Spleen (tissue), 11 donors: ENCODE measurements at regions not wholly inside any gene's neighbourhood (a gene's known extent, or its start where the extent isn't known, plus 50 kb on each side); places are given as distances from the start of the nearest gene placed in this dataset.

Experiments used
- DNase-seq: peaks from one replicate; pipeline ENCODE4 v3.0.0-alpha.2; 2020
- H3K27ac ChIP-seq, 8 donors: fragments of 200-600 bp; sonication (generic) in 7 of 8; 1 replicate in 4 of 8; 2 replicates in 4 of 8; pipeline versions ENCODE4 v1.5.0 to v1.8.0; 2016 to 2021; ENCODE audit warnings: inconsistent platforms in 4 of 8, mild to moderate bottlenecking in 4 of 8, moderate library complexity in 1 of 8
- H3K27me3 ChIP-seq, 7 donors: fragments of 200-600 bp; sonication (generic) in 6 of 7; replicated peaks in 1 of 7; 1 replicate in 4 of 7; 2 replicates in 3 of 7; pipeline versions ENCODE4 v1.5.0 to v1.8.0; 2016 to 2021; ENCODE audit warnings: inconsistent platforms in 3 of 7, mild to moderate bottlenecking in 1 of 7
- H3K36me3 ChIP-seq, 6 donors: fragments of 200-600 bp; sonication (generic) in 5 of 6; 1 replicate in 4 of 6; 2 replicates in 2 of 6; pipeline versions ENCODE4 v1.5.0 to v1.8.0; 2016 to 2021; ENCODE audit warnings: inconsistent platforms in 2 of 6
- H3K4me1 ChIP-seq, 6 donors: fragments of 200-600 bp; sonication (generic) in 5 of 6; 1 replicate in 3 of 6; 2 replicates in 3 of 6; pipeline versions ENCODE4 v1.5.0 to v1.8.0; 2016 to 2021; ENCODE audit warnings: inconsistent platforms in 3 of 6
- H3K4me3 ChIP-seq, 8 donors: fragments of 200-600 bp; sonication (generic) in 7 of 8; 1 replicate in 4 of 8; 2 replicates in 4 of 8; pipeline versions ENCODE4 v1.5.0 to v1.8.0; 2016 to 2021; ENCODE audit warnings: inconsistent platforms in 4 of 8, mild to moderate bottlenecking in 4 of 8, moderate library complexity in 2 of 8
- H3K9me3 ChIP-seq, 8 donors: fragments of 200-600 bp; sonication (generic) in 7 of 8; 1 replicate in 4 of 8; 2 replicates in 4 of 8; pipeline versions ENCODE4 v1.5.0 to v1.8.0; 2016 to 2021; ENCODE audit warnings: inconsistent platforms in 4 of 8
- CTCF ChIP-seq, 11 experiments: fragments of 200-600 bp in 7 of 11; fragments of 450-650 bp in 4 of 11; sonication (generic) in 4 of 11; IDR thresholded peaks in 8 of 11; conservative IDR thresholded peaks in 3 of 11; 1 replicate in 7 of 11; 2 replicates in 4 of 11; pipeline versions ENCODE4 v1.4.0 to v1.8.0; 2016 to 2021; ENCODE audit warnings: antibody characterized with exemption in 11 of 11, inconsistent platforms in 4 of 11, mild to moderate bottlenecking in 1 of 11
- POLR2A ChIP-seq, 3 donors: fragments of 450-650 bp; IDR thresholded peaks; one replicate each; pipeline ENCODE4 v1.5.1; 2017; ENCODE audit warnings: antibody characterized with exemption in 3 of 3, mild to moderate bottlenecking in 1 of 3
- POLR2AphosphoS5 ChIP-seq, 3 donors: sonication (generic); formaldehyde crosslinking; IDR thresholded peaks; one replicate each; pipeline ENCODE4 v1.5.1; 2017; ENCODE audit warnings: antibody characterized with exemption in 3 of 3
- WGBS, 5 donors: extraction: QIAGEN DNeasy Blood & Tissue Kit in 3 of 5; methylation state at CpG; one replicate each; pipeline versions ENCODE4 v1.1.5 to v1.1.7; 2013 to 2018; 5-methylcytosine and 5-hydroxymethylcytosine counted together
- intact Hi-C: fragments of 100-400 bp; cut with DNase I; formaldehyde crosslinking; loops from one replicate; pipeline ENCODE4 v1.15.0; 2023; ENCODE audit warnings: low total_unique reads
- donor health status: healthy with polysubstance abuse.
- donor health status: DM: no; HTN: no; CAD: no; lungs with moderate emphysema.
- donor health status: DM: no; HTN: no; CAD: no.
- donor health status: Bipolar disorder and iron deficiency.
- donor health status: healthy.
- donor health status: DM: no; HTN: no; CAD: no.
- donor health status: DM: yes; HTN: yes; CAD: no.

GRCh38 chr9:75712700-75713099, 177.8 kb upstream of the PCSK5 start:
- Histone ChIP-seq H3K27me3 (no peaks in the 10 kb centered on the region), H3K4me3 (no peak overlapping the region), H3K9me3 (no peaks in the 10 kb centered on the region), H3K27ac (no peak overlapping the region), H3K4me1 (no peaks in the 10 kb centered on the region), H3K36me3 (no peaks in the 10 kb centered on the region)
- no peak for TF ChIP-seq POLR2AphosphoS5 (IDR thresholded peaks at IDR 0.05)
- no peak for TF ChIP-seq CTCF (IDR thresholded peaks at IDR 0.05 in 8 of 11, conservative IDR thresholded peaks at IDR 0.05 in 3 of 11)
- no peak for TF ChIP-seq POLR2A (IDR thresholded peaks at IDR 0.05)
- DNase-seq = no peak
- intact Hi-C loops = no loop called here

- Histone ChIP-seq H3K36me3 (no peaks in the 10 kb centered on the region), H3K27ac (no peak overlapping the region), H3K4me1 (no peaks in the 10 kb centered on the region), H3K27me3 (no peaks in the 10 kb centered on the region), H3K9me3 (no peaks in the 10 kb centered on the region), H3K4me3 (no peak overlapping the region)
- no peak for DNase-seq
- TF ChIP-seq CTCF (IDR thresholded peaks at IDR 0.05 in 8 of 11, conservative IDR thresholded peaks at IDR 0.05 in 3 of 11) = no peak
- no peak for TF ChIP-seq POLR2A (IDR thresholded peaks at IDR 0.05)
- no peak for TF ChIP-seq POLR2AphosphoS5 (IDR thresholded peaks at IDR 0.05)
- intact Hi-C loops = no loop called here
- 64 to 82% (median 69%) methylated on average over 4 of the region's 4 CpGs for WGBS, 5 donors
Measured at GRCh38 chr9:75713335-75713734, 177.1 kb upstream of the PCSK5 start.

DNA sequence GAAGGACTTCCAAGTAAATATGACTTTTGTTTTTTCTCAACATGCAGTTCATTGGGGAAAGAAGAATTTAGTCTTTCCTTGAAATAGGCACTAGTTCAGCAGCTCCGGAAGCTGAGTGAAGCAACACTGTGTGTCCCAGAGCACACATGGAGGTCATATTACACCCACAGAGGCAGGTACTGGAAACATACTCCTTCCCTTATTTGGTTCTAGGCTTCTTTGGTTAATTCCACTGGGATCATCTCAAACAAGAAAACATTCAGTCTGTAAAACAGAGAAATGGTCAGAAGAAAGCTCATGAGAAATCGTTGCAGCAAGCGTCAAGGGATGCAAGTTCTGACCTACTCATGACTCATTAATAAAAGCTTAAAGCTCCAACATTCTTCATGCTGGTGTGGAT, 175.1 kb upstream of the PCSK5 start:
- Histone ChIP-seq H3K36me3 (no peaks in the 10 kb centered on the region), H3K9me3 (no peaks in the 10 kb centered on the region), H3K27ac (no peak overlapping the region), H3K27me3 (no peaks in the 10 kb centered on the region), H3K4me1 (no peaks in the 10 kb centered on the region), H3K4me3 (no peak overlapping the region)
- 86 to 93% (median 90%) methylated on average over 3 of the region's 3 CpGs for WGBS, 5 donors
- DNase-seq = no peak
- intact Hi-C loops = no loop called here
- TF ChIP-seq CTCF (IDR thresholded peaks at IDR 0.05 in 8 of 11, conservative IDR thresholded peaks at IDR 0.05 in 3 of 11) = no peak
- TF ChIP-seq POLR2AphosphoS5 (IDR thresholded peaks at IDR 0.05) = no peak
- TF ChIP-seq POLR2A (IDR thresholded peaks at IDR 0.05) = no peak

GRCh38 chr9:75718677-75719076, 171.8 kb upstream of the PCSK5 start:
- DNase-seq = no peak
- Histone ChIP-seq H3K4me1 (no peaks in the 10 kb centered on the region), H3K27ac (no peak overlapping the region), H3K27me3 (no peaks in the 10 kb centered on the region), H3K36me3 (no peaks in the 10 kb centered on the region), H3K4me3 (no peak overlapping the region), H3K9me3 (no peaks in the 10 kb centered on the region)
- TF ChIP-seq POLR2AphosphoS5 (IDR thresholded peaks at IDR 0.05) = no peak
- TF ChIP-seq CTCF (IDR thresholded peaks at IDR 0.05 in 8 of 11, conservative IDR thresholded peaks at IDR 0.05 in 3 of 11) = no peak
- TF ChIP-seq POLR2A (IDR thresholded peaks at IDR 0.05) = no peak
- intact Hi-C loops = no loop called here
- 68 to 90% (median 80%) methylated on average over 2 of the region's 2 CpGs for WGBS, 5 donors
